ENCODE measurements at regions not wholly inside any gene's neighbourhood (a gene's known extent, or its start where the extent isn't known, plus 50 kb on each side); places are given as distances from the start of the nearest gene placed in this dataset.

DNA sequence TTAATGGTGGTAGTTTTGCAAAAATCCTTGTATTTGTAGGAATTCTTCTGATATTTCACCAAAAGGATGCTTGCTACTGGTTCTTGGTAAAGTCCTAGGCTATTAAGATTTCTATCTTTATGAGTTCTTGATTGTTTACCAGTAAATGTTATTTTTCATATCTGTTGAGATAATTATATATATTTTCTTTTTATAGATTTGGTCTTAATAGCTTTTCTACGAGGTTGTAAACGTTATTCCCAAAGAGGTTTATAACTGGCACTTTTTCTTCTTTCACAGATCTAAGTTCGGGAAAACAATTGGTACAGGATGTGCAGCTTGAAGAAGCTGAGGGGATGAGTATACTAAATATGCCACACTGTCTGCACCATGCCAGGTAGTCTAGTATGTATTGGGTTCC is 55.1 kb upstream of the HBS1L start:
- TF ChIP-seq EZH2 (IDR thresholded peaks at IDR 0.05; ENCODE audit: borderline replicate concordance, low read depth, low read length, poor library complexity, severe bottlenecking) = no peak
- TF ChIP-seq, protein P1, sequence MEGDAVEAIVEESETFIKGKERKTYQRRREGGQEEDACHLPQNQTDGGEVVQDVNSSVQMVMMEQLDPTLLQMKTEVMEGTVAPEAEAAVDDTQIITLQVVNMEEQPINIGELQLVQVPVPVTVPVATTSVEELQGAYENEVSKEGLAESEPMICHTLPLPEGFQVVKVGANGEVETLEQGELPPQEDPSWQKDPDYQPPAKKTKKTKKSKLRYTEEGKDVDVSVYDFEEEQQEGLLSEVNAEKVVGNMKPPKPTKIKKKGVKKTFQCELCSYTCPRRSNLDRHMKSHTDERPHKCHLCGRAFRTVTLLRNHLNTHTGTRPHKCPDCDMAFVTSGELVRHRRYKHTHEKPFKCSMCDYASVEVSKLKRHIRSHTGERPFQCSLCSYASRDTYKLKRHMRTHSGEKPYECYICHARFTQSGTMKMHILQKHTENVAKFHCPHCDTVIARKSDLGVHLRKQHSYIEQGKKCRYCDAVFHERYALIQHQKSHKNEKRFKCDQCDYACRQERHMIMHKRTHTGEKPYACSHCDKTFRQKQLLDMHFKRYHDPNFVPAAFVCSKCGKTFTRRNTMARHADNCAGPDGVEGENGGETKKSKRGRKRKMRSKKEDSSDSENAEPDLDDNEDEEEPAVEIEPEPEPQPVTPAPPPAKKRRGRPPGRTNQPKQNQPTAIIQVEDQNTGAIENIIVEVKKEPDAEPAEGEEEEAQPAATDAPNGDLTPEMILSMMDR (conservative IDR thresholded peaks at IDR 0.05; ENCODE audit: low read depth, low read length) = no peak
- intact Hi-C loops (cut with micrococcal nuclease; ENCODE audit: unreplicated experiment) = no loop called here
- Histone ChIP-seq H3K27me3 (replicated peaks; ENCODE audit: insufficient read depth, low read depth, low read length, poor library complexity) (no peaks in the 10 kb centered on the region), H3K4me1 (ENCODE audit: insufficient read depth, low read length, poor library complexity, severe bottlenecking) (no peaks in the 10 kb centered on the region), H3K4me3 (ENCODE audit: low read depth, low read length, poor library complexity, severe bottlenecking) (no peak overlapping the region), H3K27ac (ENCODE audit: low read depth, low read length, poor library complexity, severe bottlenecking) (no peak overlapping the region), H3K9me3 (ENCODE audit: low read depth, low read length, poor library complexity, severe bottlenecking) (no peaks in the 10 kb centered on the region), H3K36me3 (ENCODE audit: insufficient read depth, low read length, poor library complexity, severe bottlenecking) (no peaks in the 10 kb centered on the region)
- CTCF ChIA-PET = no interaction called here
- BruUV-seq (replicated peaks) = no TSS peak
- POLR2A ChIA-PET (ENCODE audit: low non-redundant PET) = no interaction called here
- no peak for DNase-seq (ENCODE audit: low spot score)

DNA sequence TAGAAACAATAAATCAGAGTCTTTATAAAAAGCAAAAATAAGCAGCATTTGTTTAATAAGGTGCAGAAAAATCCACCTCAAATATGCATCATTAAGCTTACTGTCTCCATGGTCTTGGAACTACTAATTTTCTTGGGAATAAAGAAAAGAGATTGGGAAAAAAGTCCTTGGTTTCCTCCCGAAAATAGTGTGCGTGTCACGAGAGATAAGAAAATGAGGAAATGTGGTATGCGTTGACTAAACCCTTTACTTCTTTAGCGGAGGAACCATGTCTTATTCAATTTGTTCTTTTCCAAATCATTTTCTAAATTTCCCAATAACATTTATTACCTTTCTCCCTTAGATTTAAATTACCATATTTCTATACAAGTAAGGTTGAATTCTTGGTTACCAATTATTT is 54.1 kb upstream of the HBS1L start:
- no peaks in the 10 kb centered on the region for H3K36me3 ChIP-seq (ENCODE audit: insufficient read depth, low read length, poor library complexity, severe bottlenecking)
- no peak overlapping the region for H3K27ac ChIP-seq (ENCODE audit: low read depth, low read length, poor library complexity, severe bottlenecking)
- H3K4me1 ChIP-seq (ENCODE audit: insufficient read depth, low read length, poor library complexity, severe bottlenecking) = no peaks in the 10 kb centered on the region
- H3K4me3 ChIP-seq (ENCODE audit: low read depth, low read length, poor library complexity, severe bottlenecking) = no peak overlapping the region
- DNase-seq (ENCODE audit: low spot score) = no peak
- intact Hi-C loops (cut with micrococcal nuclease; ENCODE audit: unreplicated experiment) = no loop called here
- no peaks in the 10 kb centered on the region for H3K9me3 ChIP-seq (ENCODE audit: low read depth, low read length, poor library complexity, severe bottlenecking)
- ChIA-PET CTCF (no interaction called here), POLR2A (ENCODE audit: low non-redundant PET) (no interaction called here)
- TF ChIP-seq, protein P1 (conservative IDR thresholded peaks at IDR 0.05; ENCODE audit: low read depth, low read length) = no peak
- TF ChIP-seq EZH2 (IDR thresholded peaks at IDR 0.05; ENCODE audit: borderline replicate concordance, low read depth, low read length, poor library complexity, severe bottlenecking) = no peak
- no TSS peak for BruUV-seq (replicated peaks)
- H3K27me3 ChIP-seq (replicated peaks; ENCODE audit: insufficient read depth, low read depth, low read length, poor library complexity) = no peaks in the 10 kb centered on the region

DNA sequence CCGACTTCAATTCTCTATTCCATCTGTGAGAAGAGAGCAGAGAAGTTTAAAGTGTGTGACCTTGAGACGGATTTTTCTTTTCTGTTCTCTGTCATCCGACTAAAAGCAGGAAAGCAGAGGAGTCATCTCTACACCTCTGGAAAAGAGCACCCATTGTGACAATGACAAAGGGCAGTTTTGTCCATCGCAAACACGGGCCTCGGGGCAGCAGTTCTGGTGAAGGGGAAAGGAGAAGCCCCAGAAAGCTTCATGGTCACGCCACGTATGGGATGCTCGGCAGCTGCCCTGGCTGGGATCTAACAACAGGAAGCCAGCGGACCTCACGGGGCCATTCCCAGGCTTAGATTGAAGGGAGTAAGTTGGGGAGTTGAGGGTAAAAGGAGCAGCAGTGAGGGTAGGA is 52.0 kb upstream of the HBS1L start:
- Histone ChIP-seq H3K4me1 (ENCODE audit: insufficient read depth, low read length, poor library complexity, severe bottlenecking) (peaks cover 4% of the 10 kb centered on the region), H3K36me3 (ENCODE audit: insufficient read depth, low read length, poor library complexity, severe bottlenecking) (no peaks in the 10 kb centered on the region), H3K27me3 (replicated peaks; ENCODE audit: insufficient read depth, low read depth, low read length, poor library complexity) (no peaks in the 10 kb centered on the region), H3K9me3 (ENCODE audit: low read depth, low read length, poor library complexity, severe bottlenecking) (no peaks in the 10 kb centered on the region), H3K4me3 (ENCODE audit: low read depth, low read length, poor library complexity, severe bottlenecking) (no peak overlapping the region), H3K27ac (ENCODE audit: low read depth, low read length, poor library complexity, severe bottlenecking) (no peak overlapping the region)
- no peak for DNase-seq (ENCODE audit: low spot score)
- ChIA-PET POLR2A (ENCODE audit: low non-redundant PET) (no interaction called here), CTCF (no interaction called here)
- intact Hi-C loops (cut with micrococcal nuclease; ENCODE audit: unreplicated experiment) = no loop called here
- BruUV-seq (replicated peaks) = no TSS peak
- TF ChIP-seq, protein P1 (conservative IDR thresholded peaks at IDR 0.05; ENCODE audit: low read depth, low read length) = no peak
- no peak for TF ChIP-seq EZH2 (IDR thresholded peaks at IDR 0.05; ENCODE audit: borderline replicate concordance, low read depth, low read length, poor library complexity, severe bottlenecking)

Measured in A673 (cell line).